HCT116 (cell line): ENCODE measurements at regions not wholly inside any gene's neighbourhood (a gene's known extent, or its start where the extent isn't known, plus 50 kb on each side); places are given as distances from the start of the nearest gene placed in this dataset.

Experiments used
- CTCF ChIP-seq, 3 experiments: fragments of 200-600 bp in 1 of 3; sonication (generic) in 1 of 3; IDR thresholded peaks in 2 of 3; conservative IDR thresholded peaks in 1 of 3; 2 replicates each; pipeline ENCODE4 v1.5.1; 2012 to 2017; ENCODE audit warnings: low read depth in 2 of 3, low read length in 2 of 3, antibody characterized with exemption in 1 of 3, borderline replicate concordance in 1 of 3, control low read depth in 1 of 3, mild to moderate bottlenecking in 1 of 3, mixed read lengths in 1 of 3, mixed run types in 1 of 3, moderate library complexity in 1 of 3; ENCODE audit not compliant: insufficient read depth in 1 of 3
- ELF1 ChIP-seq: IDR thresholded peaks from 2 replicates; pipeline ENCODE4 v1.6.1; 2012; ENCODE audit warnings: low read depth, borderline replicate concordance

DNA sequence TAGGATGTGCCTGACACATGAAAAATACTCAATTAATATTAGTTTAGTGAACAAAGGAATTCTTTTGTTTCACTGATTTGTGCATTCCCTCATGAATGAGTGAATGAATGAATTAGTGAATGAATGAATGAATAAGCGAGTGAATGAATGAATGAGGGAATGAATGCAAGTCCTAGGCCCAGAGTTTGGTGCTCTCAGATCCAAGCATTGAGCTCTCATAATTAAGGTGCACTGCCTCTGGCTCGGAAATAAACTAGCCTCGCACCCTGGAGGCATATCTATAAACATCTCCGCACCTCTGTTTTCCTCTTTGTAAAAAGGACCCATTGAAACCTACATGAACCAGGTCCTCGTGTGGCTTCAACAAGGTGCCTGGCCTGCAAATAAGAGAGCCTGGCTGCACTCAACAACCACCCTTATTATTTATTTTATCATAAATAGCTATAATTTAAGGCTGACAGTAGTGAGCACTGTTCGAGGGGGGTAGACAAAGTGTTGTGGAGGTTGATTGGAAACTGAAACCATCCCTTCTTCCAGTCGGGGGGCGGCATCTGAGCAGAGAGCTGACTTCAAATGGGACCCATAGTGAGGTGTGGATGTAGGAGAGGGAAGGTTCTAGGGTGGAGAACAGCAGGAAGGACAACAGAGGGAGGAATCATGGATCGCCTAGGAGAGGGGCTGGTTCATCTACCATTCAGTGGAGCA lies 316.8 kb downstream of the BCL11B start:
- TF ChIP-seq ELF1 (no peak), CTCF (IDR thresholded peaks at IDR 0.05 in 2 of 3, conservative IDR thresholded peaks at IDR 0.05 in 1 of 3; ENCODE audit: borderline replicate concordance in 1 of 3, insufficient read depth in 1 of 3, low read depth in 2 of 3, low read length in 2 of 3) (no peak)
